Neuronal stem cell (in vitro differentiated cells): ENCODE measurements at regions not wholly inside any gene's neighbourhood (a gene's known extent, or its start where the extent isn't known, plus 50 kb on each side); places are given as distances from the start of the nearest gene placed in this dataset.
"Not testable (repeated sequence)": the region's sequence is repeated elsewhere in the genome, so short reads cannot be mapped to it uniquely, and the experiment has no call there.

ENCODE experiments used
- DNase-seq: peaks from one replicate; pipeline ENCODE4 v3.0.0-alpha.2; 2013; ENCODE audit warnings: low spot score
- H2AFZ ChIP-seq: one replicate; pipeline ENCODE4 v1.6.1; 2013; ENCODE audit warnings: mild to moderate bottlenecking, low read length, inconsistent platforms
- H2AK5ac ChIP-seq: 2 replicates; pipeline ENCODE4 v1.6.1; 2013; ENCODE audit warnings: low read depth, mild to moderate bottlenecking, inconsistent platforms, low read length, moderate library complexity, mixed read lengths
- H2BK120ac ChIP-seq: 2 replicates; pipeline ENCODE4 v1.6.1; 2013; ENCODE audit warnings: low read depth, mild to moderate bottlenecking, inconsistent platforms, low read length, moderate library complexity, mixed read lengths
- H2BK12ac ChIP-seq: one replicate; pipeline ENCODE4 v1.6.1; 2013; ENCODE audit warnings: low read length, inconsistent platforms
- H2BK15ac ChIP-seq: 2 replicates; pipeline ENCODE4 v1.6.1; 2013; ENCODE audit warnings: mild to moderate bottlenecking, low read length, inconsistent platforms, mixed read lengths
- H2BK5ac ChIP-seq: one replicate; pipeline ENCODE4 v1.6.1; 2013; ENCODE audit warnings: inconsistent platforms, mild to moderate bottlenecking, low read length, moderate library complexity
- H3K14ac ChIP-seq: one replicate; pipeline ENCODE4 v1.6.1; 2013; ENCODE audit warnings: low read length, inconsistent platforms
- H3K18ac ChIP-seq: 2 replicates; pipeline ENCODE4 v1.6.1; 2013; ENCODE audit warnings: low read length, inconsistent platforms
- H3K23ac ChIP-seq: 2 replicates; pipeline ENCODE4 v1.6.1; 2013; ENCODE audit warnings: low read depth, mild to moderate bottlenecking, mixed read lengths, low read length, inconsistent platforms; ENCODE audit not compliant: poor library complexity
- H3K27ac ChIP-seq: replicated peaks from 3 replicates; pipeline ENCODE4 v1.5.1; 2013; ENCODE audit warnings: low read length, inconsistent platforms
- H3K27me3 ChIP-seq, 3 experiments: 2 replicates each; pipeline ENCODE4 v1.6.1; 2013; ENCODE audit warnings: low read length in 3 of 3, mild to moderate bottlenecking in 2 of 3, inconsistent platforms in 1 of 3, low read depth in 1 of 3, mixed read lengths in 1 of 3, moderate library complexity in 1 of 3; ENCODE audit not compliant: control insufficient read depth in 3 of 3, insufficient read depth in 3 of 3
- H3K36me3 ChIP-seq, 2 donors: replicated peaks in 1 of 2; 2 replicates each; pipeline ENCODE4 v1.6.1; 2013; ENCODE audit warnings: low read length in 2 of 2; ENCODE audit not compliant: control insufficient read depth in 2 of 2, insufficient read depth in 2 of 2
- H3K4ac ChIP-seq: 2 replicates; pipeline ENCODE4 v1.6.1; 2013; ENCODE audit warnings: inconsistent platforms, mild to moderate bottlenecking, low read length, moderate library complexity
- H3K4me1 ChIP-seq, 2 donors: 1 replicate in 1 of 2; 2 replicates in 1 of 2; pipeline ENCODE4 v1.6.1; 2013; ENCODE audit warnings: low read length in 2 of 2, low read depth in 1 of 2; ENCODE audit not compliant: control insufficient read depth in 2 of 2, insufficient read depth in 1 of 2
- H3K4me2 ChIP-seq: one replicate; pipeline ENCODE4 v1.6.1; 2013; ENCODE audit warnings: mild to moderate bottlenecking, low read length, inconsistent platforms; ENCODE audit not compliant: insufficient read depth, poor library complexity, severe bottlenecking
- H3K4me3 ChIP-seq, 2 donors: 2 replicates each; pipeline ENCODE4 v1.5.1; 2013; ENCODE audit warnings: low read length in 2 of 2, mild to moderate bottlenecking in 2 of 2, inconsistent platforms in 1 of 2, moderate library complexity in 1 of 2
- H3K79me1 ChIP-seq: one replicate; pipeline ENCODE4 v1.6.1; 2013; ENCODE audit warnings: low read depth, mild to moderate bottlenecking, inconsistent platforms, low read length, moderate library complexity
- H3K9ac ChIP-seq: one replicate; pipeline ENCODE4 v1.6.1; 2013; ENCODE audit warnings: mild to moderate bottlenecking, low read depth, low read length, inconsistent platforms; ENCODE audit not compliant: poor library complexity
- H3K9me3 ChIP-seq, 2 donors: replicated peaks in 1 of 2; 2 replicates each; pipeline versions ENCODE3 to v1.6.1; 2013; ENCODE audit warnings: low read length in 2 of 2, mild to moderate bottlenecking in 2 of 2, inconsistent platforms in 1 of 2, low read depth in 1 of 2, mixed read lengths in 1 of 2, moderate library complexity in 1 of 2; ENCODE audit not compliant: control insufficient read depth in 2 of 2, insufficient read depth in 1 of 2
- H4K8ac ChIP-seq: one replicate; pipeline ENCODE4 v1.6.1; 2013; ENCODE audit warnings: low read depth, mild to moderate bottlenecking, inconsistent platforms, low read length, moderate library complexity
- H4K91ac ChIP-seq: one replicate; pipeline ENCODE4 v1.6.1; 2013; ENCODE audit warnings: low read length, low read depth, mild to moderate bottlenecking, inconsistent platforms; ENCODE audit not compliant: poor library complexity
- WGBS, 2 donors: extraction: QIAGEN DNeasy Blood & Tissue Kit; methylation state at CpG; one replicate each; pipeline ENCODE4 v1.1.7; 2013; ENCODE audit warnings: missing lambda C conversion rate in 2 of 2, mixed read lengths in 1 of 2; ENCODE audit not compliant: insufficient read length in 2 of 2, insufficient replicate concordance in 1 of 2; ENCODE audit errors: extremely low coverage in 2 of 2; 5-methylcytosine and 5-hydroxymethylcytosine counted together

DNA sequence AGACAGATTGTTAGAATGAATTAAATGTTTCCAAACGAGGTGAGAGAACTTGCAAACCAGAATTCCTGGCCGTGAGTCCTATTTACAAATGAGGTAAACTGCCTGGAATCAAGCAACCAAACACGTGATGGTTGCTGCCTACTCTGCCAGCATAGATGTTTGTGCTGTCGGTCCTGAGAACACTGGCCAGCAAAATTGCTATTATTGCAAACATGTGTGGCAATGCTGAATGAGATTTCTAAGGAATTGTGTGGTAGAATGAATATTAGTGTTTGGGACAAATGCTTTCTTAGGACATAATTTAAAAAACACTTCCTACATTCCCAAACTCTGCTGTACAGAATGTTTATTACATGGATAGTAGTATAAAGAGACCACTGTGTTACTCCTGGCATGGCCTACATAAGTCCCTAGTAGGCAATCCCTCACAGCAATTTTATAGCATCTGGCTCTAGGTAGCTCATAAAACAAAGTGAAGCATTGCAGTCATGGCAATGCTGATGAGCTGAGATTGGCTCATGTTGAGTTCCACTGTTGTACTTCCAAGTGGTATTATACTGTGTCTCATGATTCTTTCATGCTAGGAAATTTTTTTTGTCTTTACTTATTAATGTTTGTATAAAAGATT, 605.2 kb upstream of the EPHA5 start:
- no peak overlapping the region for H3K14ac ChIP-seq
- no peak overlapping the region for H2BK12ac ChIP-seq
- H3K23ac ChIP-seq = no peak overlapping the region
- WGBS, 2 donors = no CpG with 5 or more reads among the region's 4 CpGs
- H3K36me3 ChIP-seq = no peaks in the 10 kb centered on the region
- no peak overlapping the region for H3K9ac ChIP-seq
- no peaks in the 10 kb centered on the region for H3K4me1 ChIP-seq
- no peak overlapping the region for H3K4me3 ChIP-seq
- H2BK120ac ChIP-seq = no peak overlapping the region
- no peak overlapping the region for H4K8ac ChIP-seq
- H3K4ac ChIP-seq = no peak overlapping the region
- H2BK15ac ChIP-seq = no peak overlapping the region
- no peak overlapping the region for H3K4me2 ChIP-seq
- H3K18ac ChIP-seq = no peak overlapping the region
- H3K79me1 ChIP-seq = no peaks in the 10 kb centered on the region
- H3K27ac ChIP-seq = no peak overlapping the region
- H2BK5ac ChIP-seq = no peak overlapping the region
- H3K9me3 ChIP-seq = no peaks in the 10 kb centered on the region
- H4K91ac ChIP-seq = no peak overlapping the region
- no peak for DNase-seq
- no peak overlapping the region for H2AK5ac ChIP-seq
- no peak overlapping the region for H2AFZ ChIP-seq
- H3K27me3 ChIP-seq = no peaks in the 10 kb centered on the region

GRCh38 chr4:66273110-66273509, 602.8 kb upstream of the EPHA5 start:
- no peak overlapping the region for H4K91ac ChIP-seq
- DNase-seq = no peak
- no peak overlapping the region for H2BK120ac ChIP-seq
- H3K9me3 ChIP-seq = no peaks in the 10 kb centered on the region
- no peak overlapping the region for H3K23ac ChIP-seq
- H3K27ac ChIP-seq = no peak overlapping the region
- H3K27me3 ChIP-seq = no peaks in the 10 kb centered on the region
- H3K4me3 ChIP-seq = no peak overlapping the region
- no peak overlapping the region for H3K18ac ChIP-seq
- no peak overlapping the region for H3K4ac ChIP-seq
- H4K8ac ChIP-seq = no peak overlapping the region
- H3K9ac ChIP-seq = no peak overlapping the region
- H3K14ac ChIP-seq = no peak overlapping the region
- H2BK12ac ChIP-seq = no peak overlapping the region
- no peak overlapping the region for H2AFZ ChIP-seq
- no peaks in the 10 kb centered on the region for H3K36me3 ChIP-seq
- no peaks in the 10 kb centered on the region for H3K4me1 ChIP-seq
- H2BK15ac ChIP-seq = no peak overlapping the region
- no peak overlapping the region for H3K4me2 ChIP-seq
- no CpG with 5 or more reads among the region's 1 CpG for WGBS, 2 donors
- no peaks in the 10 kb centered on the region for H3K79me1 ChIP-seq
- no peak overlapping the region for H2AK5ac ChIP-seq
- H2BK5ac ChIP-seq = no peak overlapping the region

- H2BK5ac ChIP-seq, H3K14ac ChIP-seq, H3K4ac ChIP-seq, H3K9me3 ChIP-seq, H2BK12ac ChIP-seq, H3K23ac ChIP-seq, DNase-seq, H2AFZ ChIP-seq, H3K4me3 ChIP-seq, H2AK5ac ChIP-seq, H4K91ac ChIP-seq, H3K4me2 ChIP-seq, H2BK120ac ChIP-seq, H2BK15ac ChIP-seq, H3K36me3 ChIP-seq, H4K8ac ChIP-seq, H3K27ac ChIP-seq, H3K18ac ChIP-seq, H3K27me3 ChIP-seq, H3K4me1 ChIP-seq, H3K79me1 ChIP-seq, H3K9ac ChIP-seq: not testable (repeated sequence)
- WGBS, 2 donors = no CpG with 5 or more reads among the region's 2 CpGs
Measured at GRCh38 chr4:66270356-66270755, 600.1 kb upstream of the EPHA5 start.

GRCh38 chr4:66266554-66266953, 596.3 kb upstream of the EPHA5 start:
- not testable (repeated sequence) for H3K27ac ChIP-seq, H2BK120ac ChIP-seq, H3K23ac ChIP-seq, H2AK5ac ChIP-seq, H3K4me1 ChIP-seq, H3K9ac ChIP-seq, H3K4me3 ChIP-seq, DNase-seq, H3K4me2 ChIP-seq, H3K18ac ChIP-seq, H2BK15ac ChIP-seq, H3K27me3 ChIP-seq, H2BK12ac ChIP-seq, H4K8ac ChIP-seq, H3K4ac ChIP-seq, H3K14ac ChIP-seq, H3K9me3 ChIP-seq, H2AFZ ChIP-seq, H3K36me3 ChIP-seq, H3K79me1 ChIP-seq, H2BK5ac ChIP-seq, H4K91ac ChIP-seq
- no CpG with 5 or more reads among the region's 5 CpGs for WGBS, 2 donors
